Type B pancreatic cell (in vitro differentiated cells): ENCODE measurements at regions not wholly inside any gene's neighbourhood (a gene's known extent, or its start where the extent isn't known, plus 50 kb on each side); places are given as distances from the start of the nearest gene placed in this dataset.

Experiments used
- DNase-seq: peaks from one replicate; pipeline ENCODE4 v3.0.0; 2021; ENCODE audit warnings: mixed read lengths; ENCODE audit not compliant: unreplicated experiment; ENCODE audit errors: extremely low spot score
- H3K27ac Mint-ChIP-seq: 2 replicates; pipeline ENCODE4 v1.8.0; 2021; ENCODE audit warnings: mild to moderate bottlenecking, mixed read lengths
- H3K27me3 Mint-ChIP-seq: 2 replicates; pipeline ENCODE4 v1.8.0; 2021; ENCODE audit warnings: mixed read lengths
- H3K36me3 Mint-ChIP-seq: 2 replicates; pipeline ENCODE4 v1.8.0; 2021; ENCODE audit warnings: mixed read lengths
- H3K4me1 Mint-ChIP-seq: one replicate; pipeline ENCODE4 v1.8.0; 2021; ENCODE audit warnings: mixed read lengths; ENCODE audit not compliant: unreplicated experiment
- H3K4me3 Mint-ChIP-seq: 2 replicates; pipeline ENCODE4 v1.8.0; 2021; ENCODE audit warnings: mild to moderate bottlenecking, mixed read lengths
- H3K9me3 Mint-ChIP-seq: 2 replicates; pipeline ENCODE4 v1.8.0; 2021; ENCODE audit warnings: mixed read lengths
- CTCF ChIP-seq: fragments of 200-600 bp; sonication (generic); conservative IDR thresholded peaks from 2 replicates; pipeline ENCODE4 v1.5.0; 2021; ENCODE audit warnings: antibody characterized with exemption, mild to moderate bottlenecking

GRCh38 chr12:87171356-87171755 lies 857.8 kb downstream of the C12orf50 start:
- Mint-ChIP-seq H3K36me3 (no peaks in the 10 kb centered on the region), H3K4me3 (no peak overlapping the region), H3K9me3 (peaks cover 8% of the 10 kb centered on the region), H3K4me1 (no peaks in the 10 kb centered on the region), H3K27ac (no peak overlapping the region), H3K27me3 (no peaks in the 10 kb centered on the region)
- no peak for TF ChIP-seq CTCF
- no peak for DNase-seq

GRCh38 chr12:87169010-87169409 lies 860.2 kb downstream of the C12orf50 start:
- no peaks in the 10 kb centered on the region for H3K27me3 Mint-ChIP-seq
- no peak overlapping the region for H3K27ac Mint-ChIP-seq
- H3K4me1 Mint-ChIP-seq = no peaks in the 10 kb centered on the region
- H3K36me3 Mint-ChIP-seq = no peaks in the 10 kb centered on the region
- no peak for TF ChIP-seq CTCF
- no peak overlapping the region for H3K4me3 Mint-ChIP-seq
- H3K9me3 Mint-ChIP-seq = peaks cover 15% of the 10 kb centered on the region
- DNase-seq = no peak

DNA sequence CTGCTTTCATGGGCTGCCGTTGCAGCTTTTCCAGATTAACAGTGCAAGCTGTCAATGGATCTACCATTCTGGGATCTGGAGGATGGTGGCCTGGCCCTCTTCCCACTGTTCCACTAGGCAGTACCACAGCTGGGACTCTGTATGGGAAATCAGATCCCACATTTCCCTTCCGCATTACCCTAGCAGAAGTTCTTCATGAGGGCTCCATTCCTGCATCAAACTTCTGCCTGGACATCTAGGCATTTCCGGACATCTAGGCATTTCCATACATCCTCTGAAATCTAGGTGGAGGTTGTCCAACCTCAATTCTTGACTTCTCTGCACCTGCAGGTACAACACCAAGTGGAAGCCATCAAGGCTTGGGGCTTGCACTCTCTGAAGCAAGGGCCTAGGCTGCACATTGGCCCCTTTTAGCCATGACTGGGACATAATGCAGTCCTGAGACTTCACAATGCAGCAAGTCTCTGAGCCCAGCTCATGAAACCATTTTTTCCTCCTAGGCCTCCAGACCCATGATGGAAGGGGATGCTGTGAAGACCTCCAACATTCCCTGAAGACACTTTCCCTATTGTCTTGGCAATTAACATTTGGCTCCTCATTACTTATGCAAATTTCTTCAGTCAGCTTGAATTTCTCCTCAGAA lies 863.3 kb downstream of the C12orf50 start:
- no peak for TF ChIP-seq CTCF
- Mint-ChIP-seq H3K4me1 (no peaks in the 10 kb centered on the region), H3K27ac (no peak overlapping the region), H3K4me3 (no peak overlapping the region), H3K9me3 (peaks cover 10% of the 10 kb centered on the region), H3K27me3 (no peaks in the 10 kb centered on the region), H3K36me3 (no peaks in the 10 kb centered on the region)
- DNase-seq = no peak

- TF ChIP-seq CTCF = no peak
- H3K4me1 Mint-ChIP-seq = no peaks in the 10 kb centered on the region
- H3K27me3 Mint-ChIP-seq = no peaks in the 10 kb centered on the region
- peaks cover 10% of the 10 kb centered on the region for H3K9me3 Mint-ChIP-seq
- H3K27ac Mint-ChIP-seq = no peak overlapping the region
- no peak overlapping the region for H3K4me3 Mint-ChIP-seq
- no peak for DNase-seq
- H3K36me3 Mint-ChIP-seq = no peaks in the 10 kb centered on the region
Measured at GRCh38 chr12:87163122-87163521, 866.1 kb downstream of the C12orf50 start.

GRCh38 chr12:87160848-87161601 lies 868.2 kb downstream of the C12orf50 start:
- no peak overlapping the region for H3K27ac Mint-ChIP-seq
- H3K4me1 Mint-ChIP-seq = no peaks in the 10 kb centered on the region
- no peak for DNase-seq
- H3K36me3 Mint-ChIP-seq = no peaks in the 10 kb centered on the region
- TF ChIP-seq CTCF = no peak
- H3K27me3 Mint-ChIP-seq = no peaks in the 10 kb centered on the region
- H3K4me3 Mint-ChIP-seq = no peak overlapping the region
- peaks cover 5% of the 10 kb centered on the region for H3K9me3 Mint-ChIP-seq
